Activated B cell treated with CpG ODN at 0.5 μM for 24 hours (primary cell): ENCODE measurements at regions not wholly inside any gene's neighbourhood (a gene's known extent, or its start where the extent isn't known, plus 50 kb on each side); places are given as distances from the start of the nearest gene placed in this dataset.
A peak's percentile ranks its signal among the peaks of the same experiment; 100 is the strongest.

ENCODE experiments used
- ATAC-seq: fragments of 200-7000 bp; cut with Tn5 transposase; one replicate; pipeline ENCODE4 v1.10.0; 2021; ENCODE audit warnings: low read depth, mild to moderate bottlenecking, moderate library complexity
- CTCF ChIA-PET: fragments of 350-600 bp; sonication (Branson Sonifier 250); formaldehyde crosslinking; loops from one replicate; lab custom pipeline; 2021; ENCODE audit warnings: antibody characterized with exemption; lab: Charles Lee
- POLR2A ChIA-PET: fragments of 350-600 bp; sonication (Branson Sonifier 250); formaldehyde crosslinking; loops from one replicate; lab custom pipeline; 2021; ENCODE audit warnings: antibody characterized with exemption; lab: Charles Lee
- DNase-seq: peaks from one replicate; pipeline ENCODE4 v3.0.0; 2022
- H3K27ac Mint-ChIP-seq: one replicate; pipeline ENCODE4 v1.8.0; 2020; ENCODE audit warnings: mixed read lengths
- H3K27me3 Mint-ChIP-seq: one replicate; pipeline ENCODE4 v1.8.0; 2021; ENCODE audit warnings: mixed read lengths
- H3K36me3 Mint-ChIP-seq: one replicate; pipeline ENCODE4 v1.8.0; 2021; ENCODE audit warnings: low read depth, mixed read lengths
- H3K4me1 Mint-ChIP-seq: one replicate; pipeline ENCODE4 v1.8.0; 2021; ENCODE audit warnings: mixed read lengths
- H3K4me3 Mint-ChIP-seq: one replicate; pipeline ENCODE4 v1.8.0; 2020; ENCODE audit warnings: mild to moderate bottlenecking, mixed read lengths
- H3K9me3 Mint-ChIP-seq: one replicate; pipeline ENCODE4 v1.8.0; 2020; ENCODE audit warnings: mixed read lengths
- intact Hi-C: fragments of 100-400 bp; cut with micrococcal nuclease; formaldehyde crosslinking; loops from one replicate; pipeline ENCODE4 v1.15.1; 2024
- TF ChIP-seq, protein P1 (sequence below): fragments of 200-600 bp; IDR thresholded peaks from one replicate; pipeline ENCODE4 v1.8.0; 2022; ENCODE audit warnings: antibody characterized with exemption, mild to moderate bottlenecking

DNA sequence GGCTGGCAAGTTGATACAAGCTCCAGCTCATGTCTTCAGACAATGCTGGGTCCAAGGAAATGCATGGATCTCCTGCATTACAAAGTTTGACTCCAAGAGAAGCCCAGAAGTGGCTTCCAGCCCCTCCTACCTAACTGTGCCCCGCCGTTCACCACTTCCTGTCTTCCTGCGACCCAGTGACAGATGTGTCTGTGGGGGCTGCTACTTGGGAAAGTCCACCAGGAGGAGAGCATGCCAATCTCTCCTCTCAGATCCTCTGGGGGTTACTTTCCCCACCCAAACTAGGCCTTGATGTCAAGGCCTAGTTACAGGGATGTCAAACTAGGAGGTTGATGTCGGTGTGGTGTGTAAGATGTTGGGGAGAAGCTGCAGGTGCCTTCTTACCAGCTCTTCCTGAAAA is 133.6 kb upstream of the RASGRP1 start:
- ChIA-PET POLR2A (no interaction called here), CTCF (interaction anchor here (1.4 to 7.0 kb wide), 11 partner anchors 9 to 257 kb away, joined by 3 to 130 read pairs (median 21); partner anchors contain the start of gene FAM98B)
- ATAC-seq (no peak), DNase-seq (no peak)
- TF ChIP-seq, protein P1, sequence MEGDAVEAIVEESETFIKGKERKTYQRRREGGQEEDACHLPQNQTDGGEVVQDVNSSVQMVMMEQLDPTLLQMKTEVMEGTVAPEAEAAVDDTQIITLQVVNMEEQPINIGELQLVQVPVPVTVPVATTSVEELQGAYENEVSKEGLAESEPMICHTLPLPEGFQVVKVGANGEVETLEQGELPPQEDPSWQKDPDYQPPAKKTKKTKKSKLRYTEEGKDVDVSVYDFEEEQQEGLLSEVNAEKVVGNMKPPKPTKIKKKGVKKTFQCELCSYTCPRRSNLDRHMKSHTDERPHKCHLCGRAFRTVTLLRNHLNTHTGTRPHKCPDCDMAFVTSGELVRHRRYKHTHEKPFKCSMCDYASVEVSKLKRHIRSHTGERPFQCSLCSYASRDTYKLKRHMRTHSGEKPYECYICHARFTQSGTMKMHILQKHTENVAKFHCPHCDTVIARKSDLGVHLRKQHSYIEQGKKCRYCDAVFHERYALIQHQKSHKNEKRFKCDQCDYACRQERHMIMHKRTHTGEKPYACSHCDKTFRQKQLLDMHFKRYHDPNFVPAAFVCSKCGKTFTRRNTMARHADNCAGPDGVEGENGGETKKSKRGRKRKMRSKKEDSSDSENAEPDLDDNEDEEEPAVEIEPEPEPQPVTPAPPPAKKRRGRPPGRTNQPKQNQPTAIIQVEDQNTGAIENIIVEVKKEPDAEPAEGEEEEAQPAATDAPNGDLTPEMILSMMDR = no peak
- Mint-ChIP-seq H3K9me3 (no peaks in the 10 kb centered on the region), H3K27me3 (no peaks in the 10 kb centered on the region), H3K4me3 (no peak overlapping the region), H3K36me3 (no peaks in the 10 kb centered on the region), H3K4me1 (no peaks in the 10 kb centered on the region), H3K27ac (no peak overlapping the region)
- intact Hi-C loops = loop anchor here (10.0 kb wide), 1 partner anchor 703 kb away; no protein-coding TSS in a partner anchor

DNA sequence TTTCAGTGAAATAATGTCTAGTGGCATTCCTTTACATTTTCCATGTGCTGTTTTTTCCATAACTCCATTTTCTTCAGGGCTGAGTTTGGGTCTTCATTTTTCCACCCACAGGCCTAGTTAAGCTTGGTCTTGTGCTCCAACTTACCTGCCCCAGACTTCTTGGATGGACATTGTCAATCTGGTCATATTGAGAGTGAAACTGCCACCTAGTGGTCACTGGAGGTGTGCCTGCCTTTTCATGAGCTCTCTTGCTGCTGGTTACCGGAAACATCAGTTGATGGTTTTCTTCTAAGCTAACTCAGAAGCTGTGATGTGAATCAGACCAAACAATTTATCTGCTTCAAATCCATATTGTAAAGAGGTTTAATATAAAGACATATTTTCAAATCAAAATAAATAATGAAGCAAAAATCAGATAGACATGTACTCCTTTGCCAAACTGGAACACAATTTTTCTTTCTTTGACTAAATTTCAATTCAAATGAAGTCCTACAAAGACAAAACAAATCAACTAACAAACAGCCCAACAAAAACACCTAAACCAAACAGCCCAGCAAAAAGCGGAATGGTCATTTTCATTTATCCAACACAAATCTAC is 135.1 kb upstream of the RASGRP1 start:
- Mint-ChIP-seq H3K27me3 (no peaks in the 10 kb centered on the region), H3K4me3 (no peak overlapping the region), H3K36me3 (no peaks in the 10 kb centered on the region), H3K4me1 (no peaks in the 10 kb centered on the region), H3K9me3 (no peaks in the 10 kb centered on the region), H3K27ac (no peak overlapping the region)
- ChIA-PET POLR2A (interaction anchor here (0.9 kb wide), 1 partner anchor 260 kb away, joined by 6 read pairs; no protein-coding TSS in a partner anchor), CTCF (interaction anchor here (0.6 to 7.0 kb wide), 37 partner anchors 8 to 446 kb away, joined by 3 to 130 read pairs (median 4); partner anchors contain the start of genes FAM98B and RASGRP1)
- ATAC-seq (peak; percentile 88), DNase-seq (no peak)
- TF ChIP-seq, protein P1 = no peak
- intact Hi-C loops = loop anchor here (1.0 to 10.0 kb wide), 5 partner anchors 16 to 1175 kb away; no protein-coding TSS in a partner anchor

- no peak overlapping the region for H3K4me3 Mint-ChIP-seq
- H3K27ac Mint-ChIP-seq = no peak overlapping the region
- ChIA-PET POLR2A (no interaction called here), CTCF (interaction anchor here (0.8 to 7.0 kb wide), 5 partner anchors 10 to 260 kb away, joined by 3 to 130 read pairs (median 4); no protein-coding TSS in a partner anchor)
- intact Hi-C loops = loop anchor here (10.0 kb wide), 1 partner anchor 1174 kb away; no protein-coding TSS in a partner anchor
- no peak for DNase-seq
- H3K4me1 Mint-ChIP-seq = no peaks in the 10 kb centered on the region
- H3K27me3 Mint-ChIP-seq = peaks cover 4% of the 10 kb centered on the region
- no peaks in the 10 kb centered on the region for H3K36me3 Mint-ChIP-seq
- TF ChIP-seq, protein P1 = no peak
- ATAC-seq = no peak
- no peaks in the 10 kb centered on the region for H3K9me3 Mint-ChIP-seq
Measured at GRCh38 chr15:38701149-38701548, 136.5 kb upstream of the RASGRP1 start.

- DNase-seq = no peak
- ChIA-PET POLR2A (no interaction called here), CTCF (interaction anchor here (1.6 to 7.0 kb wide), 4 partner anchors 9 to 261 kb away, joined by 3 to 130 read pairs (median 37); no protein-coding TSS in a partner anchor)
- peaks cover 7% of the 10 kb centered on the region for H3K27me3 Mint-ChIP-seq
- intact Hi-C loops = loop anchor here (10.0 kb wide), 1 partner anchor 1172 kb away; no protein-coding TSS in a partner anchor
- no peaks in the 10 kb centered on the region for H3K9me3 Mint-ChIP-seq
- H3K4me3 Mint-ChIP-seq = no peak overlapping the region
- no peak overlapping the region for H3K27ac Mint-ChIP-seq
- H3K36me3 Mint-ChIP-seq = no peaks in the 10 kb centered on the region
- ATAC-seq = no peak
- H3K4me1 Mint-ChIP-seq = no peaks in the 10 kb centered on the region
- TF ChIP-seq, protein P1 = no peak
Measured at GRCh38 chr15:38702178-38702912, 137.7 kb upstream of the RASGRP1 start.
